ENCODE measurements at regions not wholly inside any gene's neighbourhood (a gene's known extent, or its start where the extent isn't known, plus 50 kb on each side); places are given as distances from the start of the nearest gene placed in this dataset.

- H2BK15ac ChIP-seq (replicated peaks; ENCODE audit: low read depth) = no peak overlapping the region
Observed at GRCh38 chr11:122362381-122362780, 246.4 kb upstream of the BLID start.

GRCh38 chr11:122360875-122361274 is 244.9 kb upstream of the BLID start:
- H3K27ac ChIP-seq (ENCODE audit: low read depth, low read length) = no peak overlapping the region
- H3K4ac ChIP-seq (ENCODE audit: low read depth, low read length) = no peak overlapping the region
- no peaks in the 10 kb centered on the region for H3K4me1 ChIP-seq (ENCODE audit: control insufficient read depth, low read depth, low read length)
- H3K56ac ChIP-seq (ENCODE audit: low read length) = no peak overlapping the region
- no peak overlapping the region for H3K18ac ChIP-seq (ENCODE audit: low read length)
- no peak overlapping the region for H2BK15ac ChIP-seq (replicated peaks; ENCODE audit: low read depth)
- no peak overlapping the region for H3K4me3 ChIP-seq (ENCODE audit: low read length)
- no CpG with 5 or more reads among the region's 4 CpGs for WGBS (ENCODE audit: extremely low coverage, insufficient coverage, low lambda C conversion rate)
- no peak overlapping the region for H3K4me2 ChIP-seq (ENCODE audit: low read length)
- no peak overlapping the region for H2BK120ac ChIP-seq (ENCODE audit: low read depth, low read length)
- H3K79me1 ChIP-seq (ENCODE audit: low read length) = no peaks in the 10 kb centered on the region
- DNase-seq = no peak
- no peak overlapping the region for H4K5ac ChIP-seq (ENCODE audit: low read length)
- no peaks in the 10 kb centered on the region for H3K36me3 ChIP-seq (ENCODE audit: control insufficient read depth, insufficient read depth, low read length)
- H2AK5ac ChIP-seq (ENCODE audit: low read length) = no peak overlapping the region
- no peaks in the 10 kb centered on the region for H3K79me2 ChIP-seq (ENCODE audit: control insufficient read depth, insufficient read depth, low read length)
- no peaks in the 10 kb centered on the region for H3K27me3 ChIP-seq (ENCODE audit: insufficient read depth, low read length, poor library complexity)
- no peak overlapping the region for H2BK5ac ChIP-seq (ENCODE audit: low read length)
- no peak overlapping the region for H4K8ac ChIP-seq (ENCODE audit: low read depth, low read length)
- H3K9ac ChIP-seq (ENCODE audit: low read length) = no peak overlapping the region
- H3K23ac ChIP-seq (ENCODE audit: low read length) = no peak overlapping the region

More at GRCh38 chr11:122362381-122362780, 246.4 kb upstream of the BLID start:
- no peak for DNase-seq
- Histone ChIP-seq H3K9ac (ENCODE audit: low read length) (no peak overlapping the region), H3K4me1 (ENCODE audit: control insufficient read depth, low read depth, low read length) (no peaks in the 10 kb centered on the region), H2AK5ac (ENCODE audit: low read length) (no peak overlapping the region), H3K27me3 (ENCODE audit: insufficient read depth, low read length, poor library complexity) (no peaks in the 10 kb centered on the region), H2BK120ac (ENCODE audit: low read depth, low read length) (no peak overlapping the region), H3K18ac (ENCODE audit: low read length) (no peak overlapping the region), H3K79me2 (ENCODE audit: control insufficient read depth, insufficient read depth, low read length) (no peaks in the 10 kb centered on the region), H3K23ac (ENCODE audit: low read length) (no peak overlapping the region), H3K27ac (ENCODE audit: low read depth, low read length) (no peak overlapping the region), H3K36me3 (ENCODE audit: control insufficient read depth, insufficient read depth, low read length) (no peaks in the 10 kb centered on the region), H3K4me2 (ENCODE audit: low read length) (no peak overlapping the region), H3K4ac (ENCODE audit: low read depth, low read length) (no peak overlapping the region), H4K5ac (ENCODE audit: low read length) (no peak overlapping the region), H3K56ac (ENCODE audit: low read length) (no peak overlapping the region), H3K4me3 (ENCODE audit: low read length) (no peak overlapping the region), H3K79me1 (ENCODE audit: low read length) (no peaks in the 10 kb centered on the region), H4K8ac (ENCODE audit: low read depth, low read length) (no peak overlapping the region), H2BK5ac (ENCODE audit: low read length) (no peak overlapping the region)
- no CpG with 5 or more reads among the region's 2 CpGs for WGBS (ENCODE audit: extremely low coverage, insufficient coverage, low lambda C conversion rate)

DNA sequence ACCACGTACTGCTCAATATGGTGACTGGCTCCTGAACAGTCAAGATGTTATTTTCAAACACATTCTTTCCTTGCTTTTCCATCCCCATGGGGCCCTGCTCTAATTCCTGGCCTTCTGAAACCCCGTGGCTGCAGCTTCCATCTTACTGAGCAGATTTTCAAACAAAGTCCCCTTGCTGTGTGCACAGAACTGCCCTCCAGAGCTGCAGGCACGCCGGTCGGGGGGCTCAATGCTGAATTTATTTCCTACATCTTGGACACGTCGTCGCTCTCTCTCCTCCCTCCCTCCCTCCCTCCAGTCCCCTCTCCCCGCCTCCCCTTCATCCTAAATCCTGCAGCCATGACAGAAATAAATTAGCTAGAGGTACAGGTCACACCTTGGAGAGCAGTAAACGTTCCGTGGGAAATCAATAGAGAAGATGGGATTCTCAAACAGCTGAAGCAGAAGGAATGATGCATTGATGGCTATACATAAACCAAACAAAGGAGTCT is 243.1 kb upstream of the BLID start:
- Histone ChIP-seq H3K4me1 (ENCODE audit: control insufficient read depth, low read depth, low read length) (no peaks in the 10 kb centered on the region), H3K79me1 (ENCODE audit: low read length) (no peaks in the 10 kb centered on the region), H2BK15ac (replicated peaks; ENCODE audit: low read depth) (no peak overlapping the region), H3K36me3 (ENCODE audit: control insufficient read depth, insufficient read depth, low read length) (no peaks in the 10 kb centered on the region), H2BK5ac (ENCODE audit: low read length) (no peak overlapping the region), H3K4me3 (ENCODE audit: low read length) (no peak overlapping the region), H3K23ac (ENCODE audit: low read length) (no peak overlapping the region), H3K4me2 (ENCODE audit: low read length) (no peak overlapping the region), H3K18ac (ENCODE audit: low read length) (no peak overlapping the region), H3K9ac (ENCODE audit: low read length) (no peak overlapping the region), H2AK5ac (ENCODE audit: low read length) (no peak overlapping the region), H3K79me2 (ENCODE audit: control insufficient read depth, insufficient read depth, low read length) (no peaks in the 10 kb centered on the region), H3K56ac (ENCODE audit: low read length) (peak overlapping the region; percentile 3), H3K4ac (ENCODE audit: low read depth, low read length) (no peak overlapping the region), H3K27ac (ENCODE audit: low read depth, low read length) (no peak overlapping the region), H2BK120ac (ENCODE audit: low read depth, low read length) (no peak overlapping the region), H3K27me3 (ENCODE audit: insufficient read depth, low read length, poor library complexity) (no peaks in the 10 kb centered on the region), H4K5ac (ENCODE audit: low read length) (no peak overlapping the region), H4K8ac (ENCODE audit: low read depth, low read length) (no peak overlapping the region)
- WGBS (ENCODE audit: extremely low coverage, insufficient coverage, low lambda C conversion rate) = no CpG with 5 or more reads among the region's 11 CpGs
- no peak for DNase-seq

DNA sequence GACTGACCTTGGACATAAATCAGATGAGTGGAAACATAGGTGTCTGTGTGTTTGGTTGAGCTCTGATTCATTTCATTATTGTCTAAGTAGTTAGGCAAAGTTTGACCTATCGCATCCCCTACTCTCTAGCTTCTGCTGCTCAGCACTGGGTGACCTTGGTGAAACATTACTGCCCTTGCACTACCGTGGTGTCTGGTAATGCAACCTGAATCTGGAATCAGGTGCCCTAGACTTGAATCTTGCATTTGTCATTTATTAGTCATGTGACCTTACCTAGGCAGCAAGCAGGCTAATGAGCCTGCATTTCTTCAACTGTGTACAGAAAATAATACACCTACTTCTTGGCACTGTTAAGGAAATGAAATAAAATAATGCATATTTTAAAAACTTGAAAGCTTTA is 242.3 kb upstream of the BLID start:
- Histone ChIP-seq H4K5ac (ENCODE audit: low read length) (no peak overlapping the region), H3K4me2 (ENCODE audit: low read length) (no peak overlapping the region), H3K23ac (ENCODE audit: low read length) (no peak overlapping the region), H3K4me1 (ENCODE audit: control insufficient read depth, low read depth, low read length) (no peaks in the 10 kb centered on the region), H2BK15ac (replicated peaks; ENCODE audit: low read depth) (no peak overlapping the region), H3K56ac (ENCODE audit: low read length) (no peak overlapping the region), H3K4ac (ENCODE audit: low read depth, low read length) (no peak overlapping the region), H3K4me3 (ENCODE audit: low read length) (no peak overlapping the region), H3K18ac (ENCODE audit: low read length) (no peak overlapping the region), H3K79me2 (ENCODE audit: control insufficient read depth, insufficient read depth, low read length) (no peaks in the 10 kb centered on the region), H2BK120ac (ENCODE audit: low read depth, low read length) (no peak overlapping the region), H3K79me1 (ENCODE audit: low read length) (no peaks in the 10 kb centered on the region), H2AK5ac (ENCODE audit: low read length) (no peak overlapping the region), H3K27me3 (ENCODE audit: insufficient read depth, low read length, poor library complexity) (no peaks in the 10 kb centered on the region), H3K27ac (ENCODE audit: low read depth, low read length) (no peak overlapping the region), H4K8ac (ENCODE audit: low read depth, low read length) (no peak overlapping the region), H3K36me3 (ENCODE audit: control insufficient read depth, insufficient read depth, low read length) (no peaks in the 10 kb centered on the region), H3K9ac (ENCODE audit: low read length) (no peak overlapping the region), H2BK5ac (ENCODE audit: low read length) (no peak overlapping the region)
- no CpG with 5 or more reads among the region's 2 CpGs for WGBS (ENCODE audit: extremely low coverage, insufficient coverage, low lambda C conversion rate)
- no peak for DNase-seq

- Histone ChIP-seq H3K4me2 (ENCODE audit: low read length) (no peak overlapping the region), H2AK5ac (ENCODE audit: low read length) (no peak overlapping the region), H3K36me3 (ENCODE audit: control insufficient read depth, insufficient read depth, low read length) (no peaks in the 10 kb centered on the region), H2BK15ac (replicated peaks; ENCODE audit: low read depth) (no peak overlapping the region), H3K4me1 (ENCODE audit: control insufficient read depth, low read depth, low read length) (no peaks in the 10 kb centered on the region), H3K27me3 (ENCODE audit: insufficient read depth, low read length, poor library complexity) (no peaks in the 10 kb centered on the region), H2BK5ac (ENCODE audit: low read length) (no peak overlapping the region), H3K9ac (ENCODE audit: low read length) (no peak overlapping the region), H4K8ac (ENCODE audit: low read depth, low read length) (no peak overlapping the region), H2BK120ac (ENCODE audit: low read depth, low read length) (no peak overlapping the region), H3K79me2 (ENCODE audit: control insufficient read depth, insufficient read depth, low read length) (no peaks in the 10 kb centered on the region), H3K56ac (ENCODE audit: low read length) (no peak overlapping the region), H3K18ac (ENCODE audit: low read length) (no peak overlapping the region), H3K4me3 (ENCODE audit: low read length) (no peak overlapping the region), H3K27ac (ENCODE audit: low read depth, low read length) (no peak overlapping the region), H4K5ac (ENCODE audit: low read length) (no peak overlapping the region), H3K23ac (ENCODE audit: low read length) (no peak overlapping the region), H3K79me1 (ENCODE audit: low read length) (no peaks in the 10 kb centered on the region), H3K4ac (ENCODE audit: low read depth, low read length) (no peak overlapping the region)
- DNase-seq = no peak
- no CpG with 5 or more reads among the region's 2 CpGs for WGBS (ENCODE audit: extremely low coverage, insufficient coverage, low lambda C conversion rate)
Observed at GRCh38 chr11:122355968-122356367, 240.0 kb upstream of the BLID start.

DNA sequence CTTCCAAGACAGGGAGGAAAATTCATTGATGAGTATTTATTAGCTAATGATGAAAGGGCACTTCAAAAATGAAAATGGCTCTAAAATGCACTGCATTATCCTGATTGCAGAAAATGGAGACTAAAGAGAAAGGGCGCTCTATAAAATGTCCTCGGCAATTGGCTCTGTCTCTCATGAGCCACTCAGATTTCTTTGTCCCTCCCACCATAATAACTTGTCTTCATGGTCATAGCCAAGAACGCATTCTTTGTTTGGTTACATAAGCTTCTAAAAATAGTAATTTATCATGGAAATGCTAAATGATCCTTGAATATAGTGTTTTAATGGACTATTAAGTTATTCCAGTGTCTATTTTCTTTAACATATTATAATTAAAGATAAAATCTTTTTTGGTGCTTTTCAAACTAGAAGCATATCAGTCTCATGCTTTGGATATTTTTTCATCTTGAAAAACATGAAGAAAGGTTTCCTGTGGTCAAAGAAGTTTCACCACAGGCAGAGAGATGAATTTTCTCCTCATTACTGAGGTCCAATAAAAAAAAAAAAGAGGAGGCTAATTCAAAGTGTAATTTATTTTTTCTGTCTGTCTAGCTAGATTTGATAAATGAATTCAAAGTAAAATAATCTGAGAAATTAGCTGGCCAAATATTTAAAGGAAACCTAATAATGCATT is 238.1 kb upstream of the BLID start:
- no CpG with 5 or more reads among the region's 3 CpGs for WGBS (ENCODE audit: extremely low coverage, insufficient coverage, low lambda C conversion rate)
- no peak overlapping the region for H3K27ac ChIP-seq (ENCODE audit: low read depth, low read length)
- H2BK15ac ChIP-seq (replicated peaks; ENCODE audit: low read depth) = no peak overlapping the region
- no peak overlapping the region for H3K9ac ChIP-seq (ENCODE audit: low read length)
- H4K8ac ChIP-seq (ENCODE audit: low read depth, low read length) = no peak overlapping the region
- H3K27me3 ChIP-seq (ENCODE audit: insufficient read depth, low read length, poor library complexity) = no peaks in the 10 kb centered on the region
- H2AK5ac ChIP-seq (ENCODE audit: low read length) = no peak overlapping the region
- H3K56ac ChIP-seq (ENCODE audit: low read length) = no peak overlapping the region
- no peak overlapping the region for H3K18ac ChIP-seq (ENCODE audit: low read length)
- H3K79me2 ChIP-seq (ENCODE audit: control insufficient read depth, insufficient read depth, low read length) = no peaks in the 10 kb centered on the region
- no peaks in the 10 kb centered on the region for H3K79me1 ChIP-seq (ENCODE audit: low read length)
- no peaks in the 10 kb centered on the region for H3K36me3 ChIP-seq (ENCODE audit: control insufficient read depth, insufficient read depth, low read length)
- no peak overlapping the region for H3K4me3 ChIP-seq (ENCODE audit: low read length)
- H4K5ac ChIP-seq (ENCODE audit: low read length) = no peak overlapping the region
- H2BK5ac ChIP-seq (ENCODE audit: low read length) = no peak overlapping the region
- no peak for DNase-seq
- H3K4me2 ChIP-seq (ENCODE audit: low read length) = no peak overlapping the region
- no peaks in the 10 kb centered on the region for H3K4me1 ChIP-seq (ENCODE audit: control insufficient read depth, low read depth, low read length)
- no peak overlapping the region for H3K4ac ChIP-seq (ENCODE audit: low read depth, low read length)
- no peak overlapping the region for H2BK120ac ChIP-seq (ENCODE audit: low read depth, low read length)
- H3K23ac ChIP-seq (ENCODE audit: low read length) = no peak overlapping the region

Data from mesendoderm (in vitro differentiated cells).